ENCODE measurements at regions not wholly inside any gene's neighbourhood (a gene's known extent, or its start where the extent isn't known, plus 50 kb on each side); places are given as distances from the start of the nearest gene placed in this dataset.
A peak's percentile ranks its signal among the peaks of the same experiment; 100 is the strongest.

DNA sequence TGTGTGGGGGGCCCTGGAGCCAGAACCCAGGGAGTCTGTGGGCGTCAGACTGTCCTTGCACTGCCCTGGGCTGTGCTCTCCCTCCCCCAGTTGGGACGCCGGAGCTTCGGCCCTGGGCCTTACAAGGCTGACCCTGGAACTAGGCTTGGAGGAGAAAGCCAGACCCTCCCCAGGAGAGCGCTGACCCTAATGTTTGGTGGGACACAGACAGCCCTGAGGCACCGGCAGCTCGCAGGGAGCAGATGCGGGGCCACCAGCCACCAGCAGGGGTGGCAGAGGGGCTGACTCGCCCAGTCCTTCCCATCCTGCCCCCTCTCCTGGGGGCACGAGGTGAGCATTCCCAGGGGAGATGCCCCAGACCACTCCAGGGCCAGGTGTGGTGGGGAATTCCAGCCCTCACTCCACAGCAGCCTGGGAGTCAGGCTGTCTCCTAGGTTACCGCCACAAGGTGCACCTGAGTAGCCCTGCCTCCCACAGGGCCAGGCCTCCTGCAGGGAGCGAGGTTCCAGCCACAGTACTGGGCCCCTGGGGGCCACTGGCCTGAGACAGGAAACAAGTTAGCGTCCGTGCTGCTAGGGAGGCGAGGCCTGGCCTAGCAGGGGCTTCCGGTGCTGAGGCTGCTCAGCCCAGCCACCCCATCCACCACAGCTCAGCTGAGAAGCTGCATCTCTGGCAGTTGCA, 134.6 kb downstream of the OLFM1 start:
- TF ChIP-seq, protein P1, sequence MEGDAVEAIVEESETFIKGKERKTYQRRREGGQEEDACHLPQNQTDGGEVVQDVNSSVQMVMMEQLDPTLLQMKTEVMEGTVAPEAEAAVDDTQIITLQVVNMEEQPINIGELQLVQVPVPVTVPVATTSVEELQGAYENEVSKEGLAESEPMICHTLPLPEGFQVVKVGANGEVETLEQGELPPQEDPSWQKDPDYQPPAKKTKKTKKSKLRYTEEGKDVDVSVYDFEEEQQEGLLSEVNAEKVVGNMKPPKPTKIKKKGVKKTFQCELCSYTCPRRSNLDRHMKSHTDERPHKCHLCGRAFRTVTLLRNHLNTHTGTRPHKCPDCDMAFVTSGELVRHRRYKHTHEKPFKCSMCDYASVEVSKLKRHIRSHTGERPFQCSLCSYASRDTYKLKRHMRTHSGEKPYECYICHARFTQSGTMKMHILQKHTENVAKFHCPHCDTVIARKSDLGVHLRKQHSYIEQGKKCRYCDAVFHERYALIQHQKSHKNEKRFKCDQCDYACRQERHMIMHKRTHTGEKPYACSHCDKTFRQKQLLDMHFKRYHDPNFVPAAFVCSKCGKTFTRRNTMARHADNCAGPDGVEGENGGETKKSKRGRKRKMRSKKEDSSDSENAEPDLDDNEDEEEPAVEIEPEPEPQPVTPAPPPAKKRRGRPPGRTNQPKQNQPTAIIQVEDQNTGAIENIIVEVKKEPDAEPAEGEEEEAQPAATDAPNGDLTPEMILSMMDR (IDR thresholded peaks at IDR 0.05; ENCODE audit: extremely low read depth, low read depth, low read length) = no peak
- Histone ChIP-seq H3K36me3 (ENCODE audit: insufficient read depth, low read length) (no peaks in the 10 kb centered on the region), H3K27ac (ENCODE audit: low read depth, low read length) (no peak overlapping the region), H3K4me2 (ENCODE audit: insufficient read depth, low read length) (no peak overlapping the region), H2AFZ (ENCODE audit: low read length) (no peak overlapping the region), H3K9me3 (ENCODE audit: low read depth, low read length) (no peaks in the 10 kb centered on the region), H3K79me2 (ENCODE audit: insufficient read depth, low read length) (no peaks in the 10 kb centered on the region), H3K27me3 (ENCODE audit: insufficient read depth, low read length) (peaks cover 13% of the 10 kb centered on the region), H3K4me3 (ENCODE audit: insufficient read depth, low read length) (no peak overlapping the region), H4K20me1 (ENCODE audit: insufficient read depth, low read length) (no peaks in the 10 kb centered on the region), H3K4me1 (ENCODE audit: insufficient read depth, low read length) (no peaks in the 10 kb centered on the region)
- peak; percentile 48 for DNase-seq (ENCODE audit: insufficient read length, low spot score, missing footprints)

DNA sequence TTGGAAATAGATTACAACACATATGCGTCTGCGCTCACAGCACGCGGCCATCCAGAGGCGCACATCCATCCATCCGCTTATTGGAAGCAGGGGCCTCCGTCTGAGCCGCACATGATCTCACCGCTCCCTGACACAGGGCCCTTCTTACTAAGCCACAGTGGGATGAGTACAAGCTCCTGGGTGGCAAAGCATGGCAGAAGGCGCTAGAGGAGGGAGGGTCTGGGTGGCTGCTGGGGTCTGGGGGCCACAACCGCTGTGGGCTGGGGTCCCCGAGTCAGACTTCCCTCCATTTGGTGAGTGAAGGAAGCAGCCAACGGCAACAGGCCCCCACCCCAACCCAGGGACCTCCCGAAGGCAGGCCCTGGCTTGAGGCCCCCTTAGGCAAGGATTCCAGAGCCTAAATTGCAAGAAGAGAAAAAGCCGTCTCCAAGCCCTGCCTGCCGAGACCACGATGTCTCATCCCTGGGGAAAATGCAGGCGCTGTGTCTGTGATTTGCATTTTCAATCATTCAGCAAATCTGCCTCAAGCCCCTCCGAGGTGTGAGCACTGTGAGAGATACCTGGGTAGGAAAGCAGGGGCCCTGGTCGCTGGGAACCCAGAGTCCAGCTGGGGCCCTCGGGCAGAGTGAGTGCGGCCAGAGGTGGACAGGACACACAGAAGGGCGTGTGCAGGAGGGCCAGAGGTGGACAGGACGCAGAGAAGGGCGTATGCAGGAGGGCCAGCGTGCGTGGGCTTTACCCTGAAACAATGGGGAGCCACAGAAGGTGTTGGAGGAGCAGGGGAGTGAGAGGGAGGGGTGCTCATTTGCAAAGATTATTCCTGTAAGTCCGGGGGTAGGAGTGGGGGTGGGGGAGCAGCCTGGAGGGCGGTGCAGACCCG, 135.7 kb downstream of the OLFM1 start:
- no peak overlapping the region for H3K27ac ChIP-seq (ENCODE audit: low read depth, low read length)
- no peaks in the 10 kb centered on the region for H3K36me3 ChIP-seq (ENCODE audit: insufficient read depth, low read length)
- no peaks in the 10 kb centered on the region for H3K4me1 ChIP-seq (ENCODE audit: insufficient read depth, low read length)
- no peak overlapping the region for H2AFZ ChIP-seq (ENCODE audit: low read length)
- H3K27me3 ChIP-seq (ENCODE audit: insufficient read depth, low read length) = peaks cover 2% of the 10 kb centered on the region
- H3K4me2 ChIP-seq (ENCODE audit: insufficient read depth, low read length) = no peak overlapping the region
- TF ChIP-seq, protein P1 (IDR thresholded peaks at IDR 0.05; ENCODE audit: extremely low read depth, low read depth, low read length) = no peak
- no peaks in the 10 kb centered on the region for H3K79me2 ChIP-seq (ENCODE audit: insufficient read depth, low read length)
- no peak overlapping the region for H3K4me3 ChIP-seq (ENCODE audit: insufficient read depth, low read length)
- H3K9me3 ChIP-seq (ENCODE audit: low read depth, low read length) = no peaks in the 10 kb centered on the region
- H4K20me1 ChIP-seq (ENCODE audit: insufficient read depth, low read length) = no peaks in the 10 kb centered on the region
- DNase-seq (ENCODE audit: insufficient read length, low spot score, missing footprints) = peak; percentile 42

DNA sequence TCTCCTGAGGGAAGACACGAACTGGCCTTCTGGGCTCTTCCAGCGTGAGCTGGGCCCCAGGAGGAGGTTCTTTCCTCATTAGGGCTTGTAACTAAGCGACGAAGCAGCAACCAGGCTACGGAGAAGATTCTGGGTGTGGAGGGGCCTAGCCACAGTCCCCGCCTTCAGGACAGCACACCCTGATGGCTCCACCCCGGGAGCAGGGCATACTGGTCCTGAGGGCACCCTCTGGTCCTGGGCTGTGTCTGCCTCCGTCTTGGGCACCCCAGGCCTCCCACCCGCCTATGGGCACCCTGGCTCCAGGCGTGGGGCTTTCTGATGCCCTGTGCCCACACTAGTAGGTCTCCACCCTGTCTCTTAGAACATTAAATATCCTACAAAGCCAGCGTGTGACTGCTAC, 136.4 kb downstream of the OLFM1 start:
- Histone ChIP-seq H2AFZ (ENCODE audit: low read length) (no peak overlapping the region), H3K9me3 (ENCODE audit: low read depth, low read length) (no peaks in the 10 kb centered on the region), H3K79me2 (ENCODE audit: insufficient read depth, low read length) (no peaks in the 10 kb centered on the region), H3K4me3 (ENCODE audit: insufficient read depth, low read length) (no peak overlapping the region), H3K27me3 (ENCODE audit: insufficient read depth, low read length) (no peaks in the 10 kb centered on the region), H3K27ac (ENCODE audit: low read depth, low read length) (no peak overlapping the region), H3K4me2 (ENCODE audit: insufficient read depth, low read length) (no peak overlapping the region), H4K20me1 (ENCODE audit: insufficient read depth, low read length) (no peaks in the 10 kb centered on the region), H3K4me1 (ENCODE audit: insufficient read depth, low read length) (no peaks in the 10 kb centered on the region), H3K36me3 (ENCODE audit: insufficient read depth, low read length) (no peaks in the 10 kb centered on the region)
- DNase-seq (ENCODE audit: insufficient read length, low spot score, missing footprints) = peak; percentile 22
- TF ChIP-seq, protein P1 (IDR thresholded peaks at IDR 0.05; ENCODE audit: extremely low read depth, low read depth, low read length) = no peak

DNA sequence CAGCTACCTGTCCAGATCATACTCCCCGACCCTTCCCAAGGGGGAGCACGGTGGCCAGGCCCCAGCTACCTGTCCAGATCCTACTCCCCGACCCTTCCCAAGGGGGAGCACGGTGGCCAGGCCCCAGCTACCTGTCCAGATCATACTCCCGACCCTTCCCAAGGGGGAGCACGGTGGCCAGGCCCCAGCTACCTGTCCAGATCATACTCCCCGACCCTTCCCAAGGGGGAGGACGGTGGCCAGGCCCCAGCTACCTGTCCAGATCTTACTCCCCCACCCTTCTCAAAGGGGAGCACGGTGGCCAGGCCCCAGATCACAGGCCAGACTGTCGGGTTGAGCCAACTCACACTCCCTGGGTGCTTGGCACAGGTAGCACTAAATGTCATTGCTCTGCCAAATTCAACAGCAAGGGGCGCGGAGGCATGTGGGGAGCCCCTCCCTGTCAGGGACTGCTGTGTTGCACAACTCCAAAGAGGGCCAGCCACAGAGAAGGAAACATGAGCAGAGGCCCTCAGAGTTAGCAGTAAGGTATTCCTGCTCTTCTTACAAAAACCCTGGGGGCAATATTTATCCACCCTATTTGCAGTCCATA, 136.9 kb downstream of the OLFM1 start:
- no peaks in the 10 kb centered on the region for H3K79me2 ChIP-seq (ENCODE audit: insufficient read depth, low read length)
- H3K9me3 ChIP-seq (ENCODE audit: low read depth, low read length) = no peaks in the 10 kb centered on the region

More for the DNA sequence above, 136.9 kb downstream of the OLFM1 start:
- Histone ChIP-seq H3K27me3 (ENCODE audit: insufficient read depth, low read length) (no peaks in the 10 kb centered on the region), H3K4me2 (ENCODE audit: insufficient read depth, low read length) (no peak overlapping the region), H2AFZ (ENCODE audit: low read length) (no peak overlapping the region), H3K4me3 (ENCODE audit: insufficient read depth, low read length) (no peak overlapping the region), H3K36me3 (ENCODE audit: insufficient read depth, low read length) (no peaks in the 10 kb centered on the region), H3K27ac (ENCODE audit: low read depth, low read length) (no peak overlapping the region), H4K20me1 (ENCODE audit: insufficient read depth, low read length) (no peaks in the 10 kb centered on the region), H3K4me1 (ENCODE audit: insufficient read depth, low read length) (no peaks in the 10 kb centered on the region)
- DNase-seq (ENCODE audit: insufficient read length, low spot score, missing footprints) = peak; percentile 23
- TF ChIP-seq, protein P1 (IDR thresholded peaks at IDR 0.05; ENCODE audit: extremely low read depth, low read depth, low read length) = no peak
